Fibroblast of skin of right quadriceps (primary cell): ENCODE measurements at regions not wholly inside any gene's neighbourhood (a gene's known extent, or its start where the extent isn't known, plus 50 kb on each side); places are given as distances from the start of the nearest gene placed in this dataset.

Source experiments
- DNase-seq: peaks from one replicate; pipeline ENCODE4 v3.0.0-alpha.2; 2013

DNA sequence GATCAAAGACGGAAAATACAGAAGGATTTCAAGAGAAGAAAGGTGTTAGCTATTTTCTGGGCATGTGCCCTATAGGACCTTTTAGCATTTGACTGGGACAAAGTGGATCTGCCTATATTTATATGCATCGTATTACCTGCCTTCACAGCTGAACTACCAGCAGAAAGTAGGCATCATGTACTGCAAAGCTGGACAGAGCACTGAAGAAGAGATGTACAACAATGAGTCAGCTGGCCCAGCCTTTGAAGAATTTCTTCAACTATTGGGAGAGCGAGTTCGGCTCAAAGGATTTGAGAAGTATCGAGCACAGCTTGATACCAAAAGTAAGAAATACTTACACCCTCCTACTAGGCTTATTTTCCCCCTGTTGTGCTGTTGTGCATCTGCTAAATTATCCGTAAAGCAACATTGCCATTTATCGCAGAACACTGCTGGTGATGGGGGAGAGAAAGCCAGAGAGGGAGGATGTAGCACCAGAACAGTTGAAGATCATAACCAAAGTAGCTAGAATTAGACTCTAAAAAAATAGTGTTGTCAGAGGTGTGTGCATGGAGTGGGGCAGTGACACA, 282.0 kb upstream of the RGS6 start:
- DNase-seq, result no peak

DNA sequence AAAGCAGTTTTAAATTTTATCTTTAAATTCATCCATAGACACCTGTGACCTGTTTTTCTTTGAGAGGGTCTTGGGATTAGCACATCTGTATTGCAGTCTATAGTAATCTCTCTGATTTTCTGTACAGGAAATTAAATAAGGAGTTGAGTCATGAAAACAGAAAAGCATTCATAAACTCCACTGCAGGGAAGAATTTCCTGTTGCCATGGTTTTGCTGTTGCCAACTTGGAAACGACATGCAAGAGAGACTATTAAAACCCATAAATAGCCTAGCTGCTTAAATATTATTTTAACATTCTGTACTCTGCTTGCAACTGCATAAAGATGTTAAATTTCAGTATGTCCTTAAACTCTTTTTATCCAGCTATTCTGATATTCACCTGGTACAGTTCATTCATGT, 281.0 kb upstream of the RGS6 start:
- peak; percentile 91 for DNase-seq

DNA sequence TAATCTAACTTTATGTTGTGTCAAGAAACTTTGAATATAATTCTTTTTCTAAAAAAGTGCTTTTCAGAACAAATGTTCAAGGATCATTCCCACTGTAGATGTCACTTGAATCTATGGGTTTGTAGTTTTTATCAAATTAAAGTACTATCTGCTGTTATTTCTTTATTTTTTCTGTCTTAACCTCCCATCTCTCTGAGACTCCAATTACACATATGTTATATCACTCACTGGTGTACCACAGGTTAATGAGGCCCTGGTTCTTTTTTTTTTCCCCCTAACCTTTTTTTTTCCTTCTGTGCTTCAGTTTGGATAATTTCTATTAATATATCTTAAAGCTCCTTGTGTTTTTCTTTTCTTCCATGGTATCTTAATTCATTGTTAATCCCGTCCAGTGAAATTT, 279.9 kb upstream of the RGS6 start:
- no peak for DNase-seq

DNA sequence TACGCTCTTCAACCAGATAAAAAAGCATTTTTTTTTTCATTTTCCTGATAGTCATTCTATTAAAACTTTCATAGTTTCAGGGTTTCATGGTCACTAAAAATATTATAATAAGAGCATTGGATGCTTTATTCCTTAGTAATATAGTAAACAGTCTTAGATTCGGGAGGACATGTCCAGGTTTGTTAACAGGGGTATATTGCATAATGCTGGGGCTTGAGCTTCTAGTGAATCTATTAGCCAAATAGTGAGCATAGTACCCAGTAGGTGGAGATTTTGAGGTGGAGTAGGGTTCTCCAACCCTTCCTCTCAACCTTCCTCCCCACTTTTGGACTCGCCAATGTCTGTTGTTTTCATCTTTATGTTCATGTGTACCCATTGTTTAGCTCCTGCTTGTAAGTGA, 277.4 kb upstream of the RGS6 start:
- DNase-seq, result no peak

DNA sequence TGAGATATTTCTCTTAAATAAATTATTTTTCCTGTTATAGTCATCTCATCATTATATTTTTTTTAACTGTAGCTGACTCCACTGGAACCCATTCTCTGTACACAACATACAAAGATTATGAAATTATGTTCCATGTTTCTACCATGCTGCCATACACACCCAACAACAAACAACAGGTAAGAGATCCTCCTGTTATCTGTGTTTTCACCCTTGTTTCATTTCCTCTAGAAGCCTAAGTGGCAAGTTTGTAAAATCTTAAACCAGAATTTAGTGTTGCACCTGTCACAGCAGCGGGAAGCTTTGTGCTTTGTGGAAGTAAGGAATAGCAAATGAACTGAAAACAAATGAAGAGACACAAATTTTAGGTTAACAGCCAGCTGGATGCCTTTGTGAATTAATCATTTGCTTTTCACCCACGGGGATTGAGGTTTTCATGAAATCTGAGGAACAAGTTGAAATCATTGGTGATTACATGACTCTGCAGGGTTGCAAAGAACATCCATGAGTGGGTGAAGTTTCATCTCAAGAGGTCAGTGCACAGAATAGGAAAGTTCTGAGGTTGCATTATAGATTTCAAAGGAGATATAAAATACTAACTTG, 273.9 kb upstream of the RGS6 start:
- DNase-seq, result peak; percentile 45

DNA sequence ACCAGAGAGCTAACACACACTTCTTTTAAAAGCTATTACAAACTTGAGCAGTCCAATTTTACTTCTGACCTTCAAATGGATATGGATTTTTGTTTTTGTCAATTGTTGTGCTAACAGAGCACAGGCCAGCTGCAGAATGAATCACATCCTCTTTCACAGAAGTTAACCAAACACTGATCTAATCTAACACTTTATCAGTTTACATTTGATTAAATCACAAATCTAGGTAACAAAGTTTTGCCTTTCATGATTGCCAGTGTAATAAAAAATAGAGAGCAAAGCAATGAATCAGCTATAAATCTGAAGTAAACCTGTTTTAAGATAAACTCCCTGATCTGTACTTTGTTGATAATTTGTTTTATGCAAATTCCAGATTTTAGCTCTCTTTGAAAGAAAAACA, 273.1 kb upstream of the RGS6 start:
- no peak for DNase-seq

DNA sequence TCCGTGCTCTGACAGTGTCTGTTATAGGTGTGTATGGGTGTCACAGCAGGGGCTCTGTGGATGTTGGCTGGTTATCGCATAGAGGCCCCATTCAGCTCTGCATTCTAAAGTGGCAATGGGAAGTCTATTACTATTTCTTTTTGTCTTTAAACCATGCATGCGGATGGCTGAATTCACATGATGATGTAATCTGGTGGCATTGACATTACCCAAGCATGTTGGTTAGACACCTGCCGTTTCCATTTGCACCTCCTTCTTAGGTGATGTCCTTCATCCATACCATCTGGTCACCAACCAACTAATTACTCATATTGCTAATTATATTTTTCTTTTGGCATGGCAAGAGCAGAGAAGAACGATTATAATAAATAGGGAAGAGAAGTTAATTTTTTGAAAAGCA, 270.8 kb upstream of the RGS6 start:
- no peak for DNase-seq

DNA sequence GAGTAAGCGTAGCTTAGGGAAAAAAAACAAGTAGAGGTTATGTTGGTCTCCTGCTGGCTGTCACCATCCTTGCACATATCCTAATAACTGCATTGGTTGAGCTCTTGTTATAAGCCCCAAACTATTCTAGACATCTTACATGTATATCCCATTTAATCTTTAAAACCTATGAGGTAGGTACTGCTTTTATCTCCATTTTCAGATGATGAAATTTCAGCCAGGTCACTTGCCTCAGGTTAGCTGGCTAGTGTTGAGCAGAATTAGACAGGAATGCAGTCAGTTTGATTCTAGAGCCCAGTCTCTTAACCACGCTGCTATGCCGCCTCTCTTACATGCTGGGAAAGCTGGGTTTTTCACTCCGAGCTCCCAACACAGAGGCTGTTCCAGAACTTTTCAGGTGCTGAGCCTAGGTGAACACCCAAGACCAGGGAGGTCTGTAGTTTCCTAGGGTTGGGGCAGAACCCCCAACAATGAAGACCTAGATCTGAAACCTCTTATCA, 269.9 kb upstream of the RGS6 start:
- DNase-seq, result no peak

DNA sequence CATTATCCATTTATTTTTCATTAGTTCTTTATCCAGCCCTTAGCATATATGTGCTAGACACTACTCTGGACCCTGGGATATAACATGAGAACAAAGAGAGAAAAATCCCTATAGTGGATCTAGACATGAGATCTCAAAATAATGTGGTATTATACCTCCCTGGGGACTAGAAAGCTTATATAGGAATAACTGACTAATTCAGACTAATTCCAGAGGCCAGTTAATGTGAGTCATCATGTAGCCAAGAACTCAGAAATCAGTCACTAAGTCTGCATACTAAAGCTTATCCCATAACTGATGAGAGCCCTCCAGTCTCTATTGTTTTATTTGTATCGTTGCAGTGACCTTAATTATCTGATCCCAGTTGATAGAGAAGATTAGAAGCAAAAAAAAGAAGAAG, 267.1 kb upstream of the RGS6 start:
- DNase-seq, result peak; percentile 96

DNA sequence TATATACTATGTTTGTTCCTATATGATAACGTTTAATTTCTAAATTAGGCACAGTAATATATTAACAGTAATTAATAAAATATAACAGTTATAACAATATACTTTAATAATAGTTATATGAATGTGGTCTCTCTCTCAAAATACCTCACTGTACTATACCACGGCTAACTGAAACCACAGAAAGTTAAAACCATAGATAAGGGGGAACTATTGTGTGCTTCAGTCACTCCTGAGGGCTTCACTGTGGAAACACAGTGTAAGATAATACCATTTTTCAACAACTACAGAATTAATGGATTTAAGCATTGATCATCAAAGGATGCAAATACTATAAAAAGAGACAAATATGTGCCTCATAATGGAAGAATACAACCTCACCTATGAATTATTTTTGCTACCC, 266.4 kb upstream of the RGS6 start:
- no peak for DNase-seq

DNA sequence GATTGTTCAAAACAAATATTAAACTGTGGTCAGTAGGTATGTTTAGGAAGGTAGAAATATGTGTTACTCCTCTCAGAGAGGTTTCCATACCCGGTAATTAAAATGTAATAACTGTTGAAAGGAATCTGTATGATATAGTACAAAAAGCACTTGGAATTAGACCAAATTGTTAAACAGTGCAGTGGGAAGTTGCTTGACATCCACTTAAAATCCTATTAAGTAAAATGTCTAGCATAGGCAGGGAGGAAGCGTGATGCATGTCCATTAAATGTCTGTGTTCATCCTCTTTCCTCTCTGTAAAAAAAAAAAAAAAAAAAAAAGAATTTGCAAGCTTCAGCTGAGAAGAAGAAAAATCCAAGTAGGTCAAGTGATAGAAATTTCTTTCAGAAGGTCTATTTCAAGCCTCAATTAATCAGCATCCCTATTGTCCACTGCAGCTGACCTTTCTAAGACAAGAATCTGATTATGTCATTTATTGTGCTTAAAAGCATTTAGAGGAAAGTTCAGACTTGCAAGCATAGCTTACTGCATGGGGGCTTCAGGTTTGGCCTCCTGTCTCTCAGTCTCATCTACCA, 265.6 kb upstream of the RGS6 start:
- DNase-seq, result peak; percentile 71

DNA sequence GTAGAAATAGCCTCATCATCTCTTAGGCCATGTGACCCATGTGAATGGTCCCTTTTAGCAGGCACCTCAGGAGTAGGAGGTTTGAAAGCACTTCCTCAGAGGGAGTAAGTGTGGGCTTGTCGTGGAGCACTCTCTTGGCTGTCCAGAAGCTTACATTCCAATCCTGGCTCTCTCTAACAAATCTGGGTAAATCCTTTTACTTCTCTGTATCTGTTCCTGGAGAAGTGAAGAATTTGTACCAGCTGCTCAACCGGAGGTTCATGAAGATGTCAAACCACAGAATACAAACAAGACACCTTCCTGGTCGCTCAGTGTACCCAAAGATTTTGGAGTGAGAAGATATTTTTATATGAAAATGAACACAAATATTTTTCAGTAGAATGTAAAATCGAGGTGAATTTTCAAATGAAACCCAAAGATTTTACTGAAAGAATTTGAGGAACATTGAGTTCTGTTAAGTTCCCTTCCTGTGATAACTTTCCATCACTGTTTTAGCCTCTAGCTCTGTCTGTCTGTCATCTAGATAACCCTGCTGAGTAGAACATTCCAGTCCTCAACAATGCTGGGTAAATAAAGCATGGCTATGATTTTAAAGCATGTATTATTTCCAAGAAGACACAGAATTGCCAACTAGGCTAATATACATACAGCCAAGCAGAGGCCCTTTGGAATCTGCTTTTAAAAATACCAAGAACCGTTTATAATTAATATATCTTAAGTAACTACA, 263.9 kb upstream of the RGS6 start:
- no peak for DNase-seq

DNA sequence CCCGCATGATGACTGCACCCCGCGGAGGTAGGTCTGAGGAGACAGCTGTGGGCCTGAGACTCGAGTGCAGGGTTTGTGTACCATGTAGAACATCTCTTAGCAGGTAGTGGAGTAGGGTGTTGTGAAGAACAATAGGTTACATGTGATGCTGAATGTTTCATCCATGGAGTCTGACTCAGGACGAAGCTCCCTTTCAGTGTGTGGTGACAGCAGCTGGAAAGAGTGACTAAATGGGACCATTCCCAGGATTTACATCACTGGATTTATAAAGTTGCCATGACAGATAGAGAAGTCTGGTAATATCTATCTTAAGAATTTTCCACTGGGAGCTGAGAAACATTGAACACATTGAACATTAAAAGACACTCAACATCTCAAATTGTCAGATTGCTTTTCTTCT, 259.6 kb upstream of the RGS6 start:
- DNase-seq, result no peak

DNA sequence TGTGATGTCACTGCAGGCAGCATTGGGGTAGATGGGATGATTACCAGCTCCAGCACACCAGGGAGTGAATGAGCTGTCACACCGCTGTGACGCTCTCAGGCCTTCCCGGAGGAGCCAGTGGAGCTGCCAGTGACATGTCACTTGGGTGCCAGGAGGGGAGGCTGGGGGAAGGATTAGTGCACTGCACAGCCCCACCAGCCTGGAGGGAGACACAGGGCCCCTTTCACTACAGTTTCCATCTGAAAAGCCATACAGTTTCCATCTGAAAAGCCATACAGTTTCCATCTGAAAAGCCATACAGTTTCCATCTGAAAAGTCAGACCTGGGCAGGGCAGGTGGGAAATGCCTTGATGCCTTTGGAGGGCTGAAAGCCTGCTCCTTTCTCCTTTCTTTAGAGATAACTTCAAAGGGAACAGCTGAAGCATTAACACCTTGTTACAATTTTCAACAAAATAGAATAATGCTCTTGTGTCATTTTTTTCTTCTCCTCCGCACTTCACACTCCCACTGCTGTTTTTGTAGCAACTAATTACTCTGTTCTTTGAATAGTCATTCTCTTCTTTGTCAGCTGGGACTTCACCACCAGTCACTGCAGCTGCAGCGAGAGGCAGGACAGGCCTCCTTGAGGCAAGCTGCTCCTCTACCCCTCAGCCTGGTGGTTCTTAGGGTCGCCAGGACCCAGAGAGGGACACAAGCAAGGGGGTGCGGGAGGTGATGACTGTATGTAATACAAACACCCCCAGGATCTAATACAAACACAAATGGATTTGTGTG, 256.9 kb upstream of the RGS6 start:
- no peak for DNase-seq

DNA sequence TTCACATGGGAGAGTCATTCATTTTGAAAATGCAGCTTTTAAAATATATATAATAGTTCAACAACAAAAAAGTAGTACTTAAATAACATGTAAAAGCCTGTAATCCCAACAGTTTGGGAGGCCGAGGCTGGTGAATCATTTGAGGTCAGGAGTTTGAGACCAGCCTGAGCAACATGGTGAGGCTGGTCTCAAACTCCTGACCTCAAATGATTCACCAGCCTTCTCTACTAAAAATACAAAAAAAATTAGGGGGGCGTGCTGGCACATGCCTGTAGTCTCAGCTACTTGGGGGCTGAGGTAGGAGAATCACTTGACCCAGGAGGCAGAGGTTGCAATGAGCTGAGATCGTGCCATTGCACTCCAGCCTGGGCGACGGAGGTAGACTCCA, 256.3 kb upstream of the RGS6 start:
- no peak for DNase-seq

DNA sequence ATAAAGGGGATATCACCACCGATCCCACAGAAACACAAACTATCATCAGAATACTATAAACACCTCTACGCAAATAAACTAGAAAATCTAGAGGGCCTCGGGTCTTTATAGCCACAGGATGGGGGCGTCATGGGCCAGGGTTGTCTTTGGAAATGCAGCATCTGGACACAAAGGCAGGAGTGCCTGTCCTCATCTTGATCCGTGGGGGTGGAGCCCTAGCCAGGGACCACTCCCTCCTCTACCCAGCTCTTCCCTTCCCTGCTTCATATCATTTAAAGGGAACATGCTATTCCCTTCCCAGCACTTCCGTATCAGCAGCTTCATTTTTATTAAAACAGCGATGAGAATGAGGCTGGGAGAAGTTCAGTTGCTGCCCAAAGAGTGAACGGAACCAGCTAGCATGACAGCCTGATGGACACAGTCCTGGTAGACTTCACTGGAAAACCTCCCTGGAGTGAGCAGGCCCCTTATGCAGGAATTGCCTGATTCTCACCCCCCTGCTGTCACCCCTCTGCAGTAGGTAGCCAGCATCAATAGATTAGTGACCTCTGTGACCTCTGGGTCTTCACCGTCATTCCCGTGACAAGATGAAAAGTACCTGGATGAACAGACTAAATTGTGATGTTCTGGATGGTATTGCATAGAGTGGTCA, 251.4 kb upstream of the RGS6 start:
- DNase-seq, result no peak

DNA sequence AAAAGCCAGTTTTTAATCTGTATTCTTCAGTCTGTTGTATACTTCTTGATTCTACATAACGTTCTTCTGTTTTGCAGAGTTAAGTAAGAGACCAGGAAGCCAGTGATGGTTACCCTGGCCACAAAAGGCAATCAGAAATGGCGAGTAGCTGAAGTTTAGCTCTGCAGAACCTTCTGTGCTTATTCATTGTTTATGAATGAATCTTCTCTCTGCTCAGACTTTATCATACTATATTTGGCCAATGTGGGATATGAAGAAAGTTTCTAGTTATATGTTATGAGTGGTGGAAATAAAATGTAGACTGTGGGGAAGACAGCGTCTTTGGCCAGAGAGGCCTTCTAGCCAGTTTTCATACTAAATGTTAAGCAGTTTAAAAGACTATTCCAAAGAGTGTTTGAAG, 249.9 kb upstream of the RGS6 start:
- DNase-seq, result peak; percentile 57

DNA sequence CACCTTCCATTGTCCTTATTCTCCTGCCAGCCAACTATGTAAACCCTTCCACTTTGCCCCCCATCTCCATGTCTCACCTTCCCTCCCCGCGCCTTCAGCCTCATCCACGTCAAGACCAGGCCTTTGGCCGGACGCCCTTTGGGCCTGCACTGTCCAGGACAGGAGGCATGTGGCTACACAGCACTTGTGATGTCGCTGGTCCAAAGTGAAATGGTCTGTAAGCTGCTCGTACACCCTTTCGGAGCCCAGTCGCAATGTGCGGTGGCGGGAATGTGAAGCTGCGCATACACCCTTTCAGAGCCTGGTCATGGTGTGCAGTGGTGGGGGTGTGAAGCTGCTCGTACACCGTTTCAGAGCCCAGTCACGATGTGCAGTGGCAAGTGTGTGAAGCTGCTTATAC, 247.9 kb upstream of the RGS6 start:
- no peak for DNase-seq

DNA sequence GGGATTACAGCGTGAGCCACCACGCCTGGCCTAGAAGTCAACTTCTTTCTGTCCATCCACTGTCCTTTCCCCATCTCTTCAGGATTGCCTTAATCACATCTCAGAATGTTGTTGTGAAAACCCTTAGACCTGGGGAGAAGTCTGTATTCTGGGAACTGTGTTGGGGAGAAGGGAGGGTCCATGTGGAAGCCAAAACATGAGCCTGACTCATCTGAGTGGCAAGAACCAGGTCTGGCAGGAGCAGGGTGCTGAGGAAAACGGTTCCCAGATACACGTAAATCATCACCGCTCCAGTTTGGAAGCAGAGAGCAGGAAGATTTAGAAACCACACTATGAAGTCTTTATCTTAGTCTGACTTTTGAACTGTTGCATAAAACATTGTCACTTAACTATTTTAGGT, 245.6 kb upstream of the RGS6 start:
- peak; percentile 76 for DNase-seq

DNA sequence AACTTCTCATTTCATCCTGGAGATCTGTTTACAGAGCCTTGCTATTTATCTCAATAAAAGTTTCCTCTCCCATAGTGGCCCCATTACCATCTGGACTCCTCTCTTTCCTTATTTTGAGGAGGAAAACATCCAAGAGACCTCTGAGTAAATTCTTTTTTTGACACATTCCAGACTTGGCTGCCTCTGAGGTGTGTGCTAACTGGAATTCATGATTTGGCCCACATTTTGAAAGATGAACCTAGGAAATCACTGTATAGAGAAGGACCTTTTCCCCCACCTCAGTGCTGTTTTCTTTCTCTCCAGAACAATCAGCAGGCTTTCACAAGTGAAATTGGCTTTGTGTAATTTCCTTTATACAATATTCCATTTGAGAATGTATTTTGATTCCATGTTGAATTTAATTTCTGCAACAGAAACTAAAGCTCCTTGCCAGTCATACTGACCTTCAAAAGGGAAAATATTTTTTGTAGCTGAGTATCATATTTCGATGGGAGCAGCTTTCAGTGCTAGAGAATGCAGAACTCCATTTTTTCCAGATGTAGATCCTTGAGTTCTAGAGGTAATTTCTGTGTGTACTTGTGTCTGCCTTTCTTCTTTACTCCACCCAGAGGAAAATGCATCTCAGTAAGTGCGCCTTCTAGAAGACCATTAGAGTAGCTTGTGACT, 244.9 kb upstream of the RGS6 start:
- peak; percentile 64 for DNase-seq

DNA sequence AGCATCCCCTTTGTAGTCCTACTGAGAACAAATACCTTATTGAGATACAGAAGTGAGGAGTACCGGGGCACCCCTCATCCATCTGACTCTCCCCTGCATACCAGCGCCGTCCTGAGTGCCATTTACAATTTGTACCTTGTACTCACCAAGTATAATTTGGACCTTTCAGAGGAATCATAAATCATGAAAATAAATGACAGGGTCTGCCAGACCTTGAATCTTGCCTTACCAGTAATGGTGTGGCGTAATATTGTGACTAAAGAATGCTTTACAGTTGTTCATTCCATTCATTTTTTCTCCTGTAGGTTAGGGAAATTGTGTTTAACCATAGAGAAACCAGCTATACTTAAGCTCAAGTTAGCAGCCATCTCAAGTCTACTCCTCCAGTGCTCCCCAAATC, 243.7 kb upstream of the RGS6 start:
- DNase-seq, result peak; percentile 70

DNA sequence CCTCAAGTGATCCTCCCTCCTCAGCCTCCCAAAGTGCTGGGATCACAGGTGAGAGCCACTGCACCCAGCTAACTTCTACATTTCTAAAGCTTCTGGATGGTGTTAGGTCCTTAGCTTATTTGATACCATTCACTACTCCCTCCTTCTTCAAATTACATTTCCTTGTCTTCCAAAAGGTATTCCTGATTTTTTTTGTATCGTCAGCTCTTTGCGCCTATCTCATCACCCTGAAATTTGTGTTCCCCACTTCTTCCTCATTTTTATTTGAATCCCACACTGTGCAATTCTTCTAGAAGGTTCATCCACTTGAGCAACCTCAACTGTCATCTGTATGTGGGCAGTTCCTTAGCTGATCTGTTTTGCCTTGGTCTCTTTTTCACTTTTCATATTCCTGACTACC, 241.8 kb upstream of the RGS6 start:
- no peak for DNase-seq
